ENCODE measurements at regions not wholly inside any gene's neighbourhood (a gene's known extent, or its start where the extent isn't known, plus 50 kb on each side); places are given as distances from the start of the nearest gene placed in this dataset.

DNA sequence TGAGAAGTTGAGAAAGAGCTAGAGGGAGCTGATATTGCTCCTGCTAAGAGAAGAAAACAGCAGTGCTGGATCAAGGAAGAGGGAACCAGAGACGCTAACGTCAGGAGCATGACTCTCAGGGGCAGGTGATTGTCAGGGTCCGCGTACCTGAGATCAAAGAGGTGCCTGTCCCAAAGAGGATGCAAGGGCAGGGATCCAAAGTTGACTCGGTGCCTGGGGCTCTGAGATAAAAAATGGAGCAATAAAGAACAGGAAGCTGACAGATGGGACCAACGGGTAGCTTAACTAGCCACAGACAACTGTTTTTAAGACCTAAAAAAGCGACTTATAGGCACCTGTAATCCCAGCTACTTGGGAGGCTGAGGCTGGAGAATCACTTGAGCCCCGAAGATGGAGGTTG, 517.8 kb downstream of the IRX1 start:
- no peak for DNase-seq (ENCODE audit: low read depth in 3 of 3)

DNA sequence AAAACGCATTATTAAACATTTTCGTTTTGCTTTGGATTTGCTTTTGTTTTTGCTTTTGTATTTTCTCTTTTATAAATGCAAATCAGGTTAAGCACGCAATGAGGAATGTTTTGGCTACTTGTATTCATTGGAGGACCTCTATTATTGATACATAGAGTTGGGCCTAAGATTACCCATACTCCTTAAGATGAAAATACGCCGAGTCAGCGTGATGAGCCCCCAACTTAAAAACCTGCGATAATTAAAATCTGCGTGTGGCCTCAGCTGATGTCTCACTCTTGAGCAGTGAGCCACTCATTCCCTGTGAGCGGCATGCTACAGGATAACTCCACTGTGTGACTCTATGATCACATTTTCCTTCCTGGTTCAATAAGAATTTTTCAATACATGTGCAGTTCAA, 518.3 kb downstream of the IRX1 start:
- no peak for DNase-seq (ENCODE audit: low read depth in 3 of 3)

DNA sequence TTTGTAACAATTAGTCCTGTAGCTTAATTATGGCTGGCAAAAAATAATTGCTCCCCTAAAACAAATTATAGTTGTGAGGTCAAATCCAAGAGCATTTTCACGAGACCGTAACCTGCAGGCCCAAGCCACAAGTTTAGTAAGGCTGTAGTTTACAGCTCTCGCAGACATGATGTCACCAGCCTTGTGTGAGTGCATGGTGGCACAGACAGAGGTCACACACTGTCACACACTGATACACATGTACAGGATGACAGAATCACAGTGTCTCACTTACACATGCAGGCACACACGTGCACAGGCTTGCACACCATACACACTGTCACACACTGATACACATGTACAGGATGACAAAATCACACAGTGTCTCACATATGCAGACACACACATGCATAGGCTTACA, 518.8 kb downstream of the IRX1 start:
- no peak for DNase-seq (ENCODE audit: low read depth in 3 of 3)

DNA sequence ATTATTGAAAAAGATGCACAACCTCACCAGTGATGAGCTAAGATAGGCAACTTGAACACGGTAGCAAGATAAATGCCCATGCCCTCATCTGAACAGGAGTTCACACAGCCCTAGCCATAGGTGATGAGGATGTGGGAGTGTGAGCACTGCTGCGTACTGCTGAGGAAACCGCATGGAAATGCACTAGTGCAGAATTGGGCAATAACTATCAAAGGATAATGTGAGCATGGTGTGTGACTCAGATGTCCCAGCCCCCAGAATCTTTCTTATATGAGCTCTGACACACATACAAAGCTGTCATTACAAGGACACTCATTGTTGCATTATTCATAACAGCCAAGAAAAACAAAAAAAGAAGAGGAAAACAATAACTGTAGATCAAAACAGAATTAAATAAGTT, 521.2 kb downstream of the IRX1 start:
- DNase-seq (ENCODE audit: low read depth in 3 of 3), result no peak

DNA sequence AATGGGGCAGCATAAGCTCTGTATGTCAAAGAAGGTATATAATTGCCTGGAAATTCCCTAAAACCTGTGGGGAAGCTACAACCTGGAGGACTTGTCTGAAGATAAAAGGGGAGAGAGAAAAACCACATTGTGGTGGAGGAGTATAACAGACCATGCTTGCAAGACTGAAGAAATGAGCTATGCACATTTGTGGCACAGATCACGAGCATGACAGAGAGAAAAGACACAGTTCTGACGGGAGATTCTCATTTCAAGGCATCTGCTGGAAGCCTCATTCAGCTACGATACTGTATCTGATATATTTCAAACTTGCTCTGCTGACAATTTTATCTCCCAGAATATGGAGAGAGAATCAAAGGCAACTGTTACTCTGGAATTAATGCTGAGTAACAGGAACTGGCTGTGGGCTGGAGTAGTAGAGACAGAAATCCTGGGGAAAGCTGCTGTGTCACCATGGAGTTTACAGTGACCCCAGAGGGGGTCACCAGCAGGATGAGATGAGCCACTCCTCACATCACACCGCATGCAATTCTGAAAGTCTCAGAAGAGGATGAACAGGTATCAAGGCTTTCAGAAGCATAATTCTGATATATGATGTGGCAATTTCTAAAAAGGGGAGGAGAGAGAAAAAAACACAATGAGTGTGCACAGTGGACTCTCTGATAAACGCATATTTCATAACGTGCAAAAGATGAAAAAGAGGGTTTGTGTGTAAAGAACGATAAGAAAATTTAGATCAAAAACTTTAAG, 528.8 kb downstream of the IRX1 start:
- no peak for DNase-seq (ENCODE audit: low read depth in 3 of 3)

DNA sequence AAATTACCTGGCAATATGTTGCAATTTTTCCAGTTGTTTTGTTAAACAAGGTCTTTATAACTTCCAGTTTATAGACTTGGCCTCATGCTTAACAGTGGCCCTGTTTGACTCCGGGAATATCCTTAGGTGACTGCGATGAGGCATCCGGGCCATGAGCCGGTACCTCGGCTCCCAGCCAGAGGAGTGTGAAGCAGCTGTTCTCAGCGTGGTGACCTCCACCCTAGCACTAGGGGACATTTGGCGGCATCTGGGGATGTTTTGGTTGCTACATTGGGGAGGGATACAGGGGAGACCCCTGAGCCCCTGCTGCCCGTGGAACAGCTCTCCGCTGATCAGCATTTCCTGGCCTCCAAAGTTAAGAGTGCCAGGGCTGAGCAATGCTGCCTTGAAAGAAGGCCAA, 533.4 kb downstream of the IRX1 start:
- DNase-seq (ENCODE audit: low read depth in 3 of 3), result no peak

DNA sequence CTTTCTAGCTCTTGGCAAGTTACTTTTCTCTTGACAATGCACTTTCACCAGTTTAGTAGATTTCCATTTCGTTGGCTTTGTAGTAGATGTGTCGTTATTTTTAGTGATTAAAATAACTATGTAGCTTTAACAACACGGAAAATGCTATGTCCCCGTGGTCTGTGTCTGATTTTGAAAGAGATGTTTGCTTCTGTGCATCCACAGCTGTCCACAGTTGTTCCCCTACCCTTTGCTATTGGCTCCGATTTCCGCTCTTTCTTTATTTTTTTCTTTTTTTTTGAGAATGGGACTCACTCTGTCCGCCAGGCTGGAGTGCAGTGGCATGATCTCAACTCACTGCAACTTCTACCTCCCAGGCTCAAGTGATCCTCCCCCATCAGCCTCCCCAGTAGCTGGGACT, 533.9 kb downstream of the IRX1 start:
- DNase-seq (ENCODE audit: low read depth in 3 of 3), result no peak

DNA sequence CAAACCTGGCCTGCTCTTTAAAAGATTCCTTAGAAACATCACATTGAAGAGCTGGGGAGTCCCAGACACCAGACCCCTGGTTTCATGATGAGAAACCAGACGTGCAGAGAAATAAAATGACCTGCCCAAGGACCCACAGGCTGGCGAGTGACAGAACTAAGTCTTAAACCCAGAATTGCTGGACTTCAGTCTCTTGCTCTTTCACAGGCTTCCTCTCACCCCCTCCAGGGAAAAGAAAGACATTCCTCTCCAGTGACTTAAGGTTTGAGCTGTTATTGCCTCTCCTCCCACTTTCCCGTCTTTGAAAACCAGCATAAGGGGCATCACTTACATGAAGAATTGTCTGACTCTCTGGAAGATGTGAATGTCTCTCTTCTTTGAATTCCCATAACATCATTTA, 535.2 kb downstream of the IRX1 start:
- no peak for DNase-seq (ENCODE audit: low read depth in 3 of 3)

DNA sequence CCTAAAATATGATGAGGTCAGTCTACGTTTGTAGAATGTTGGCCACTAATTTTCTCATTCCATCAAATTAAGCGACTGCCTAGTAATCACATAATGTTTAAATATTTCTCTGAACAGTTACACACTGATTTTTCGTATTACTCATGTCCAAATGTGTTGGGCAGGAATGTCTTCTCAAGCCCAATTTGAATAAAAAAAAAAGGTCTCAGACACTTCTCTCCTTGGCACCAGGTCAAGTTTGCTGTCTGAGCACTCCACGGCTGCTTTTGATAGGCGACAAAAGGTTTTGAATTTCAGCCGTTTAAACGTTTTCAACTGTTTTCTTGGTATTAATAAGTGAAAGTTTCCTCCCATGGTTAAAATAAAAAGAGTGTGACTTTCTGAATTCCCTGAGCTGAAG, 542.1 kb downstream of the IRX1 start:
- DNase-seq (ENCODE audit: low read depth in 3 of 3), result no peak

DNA sequence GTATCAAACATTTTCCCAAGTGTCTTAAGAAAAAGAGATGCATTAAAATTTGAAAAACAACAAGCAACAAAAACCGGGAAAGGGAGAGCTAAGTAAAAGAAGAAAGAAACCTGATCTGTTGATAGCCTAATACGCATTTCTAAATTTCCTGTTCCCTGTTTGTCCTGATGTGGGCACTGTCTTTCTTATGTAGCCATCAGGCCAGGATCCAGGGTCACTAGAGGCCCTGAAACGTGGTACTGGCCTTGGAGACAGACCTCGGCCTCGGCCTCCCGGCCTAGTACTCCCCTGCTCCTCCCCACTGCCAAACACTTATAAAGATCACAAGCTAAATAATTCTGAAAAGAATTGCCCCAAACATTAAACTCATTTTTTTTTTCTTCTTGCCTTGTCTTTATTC, 547.2 kb downstream of the IRX1 start:
- no peak for DNase-seq (ENCODE audit: low read depth in 3 of 3)

DNA sequence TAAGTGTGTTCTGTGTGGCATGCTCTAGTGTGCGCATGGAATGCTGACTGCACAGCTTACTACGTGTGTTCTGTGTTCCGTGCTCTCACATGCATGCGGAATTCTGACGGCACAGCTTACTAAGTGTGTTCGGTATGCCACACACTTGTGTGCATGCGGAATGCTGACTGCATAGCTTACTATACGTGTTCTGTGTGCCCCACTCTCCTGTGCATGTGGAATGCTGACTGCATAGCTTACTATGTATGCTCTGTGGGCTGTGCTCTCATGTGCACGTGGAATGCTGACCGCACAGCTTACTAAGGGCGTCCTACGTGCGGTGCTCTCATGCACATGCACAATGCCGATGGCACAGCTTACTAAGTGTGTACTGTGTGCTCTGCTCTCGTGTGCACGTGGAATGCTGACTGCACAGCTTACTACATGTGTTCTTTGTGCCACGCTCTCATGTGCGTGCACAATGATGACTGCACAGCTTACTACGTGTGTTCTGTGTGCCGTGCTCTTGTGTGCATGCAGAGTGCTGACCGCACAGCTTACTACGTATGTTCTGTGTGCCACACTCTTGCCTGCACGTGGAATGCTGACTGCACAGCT, 548.9 kb downstream of the IRX1 start:
- DNase-seq (ENCODE audit: low read depth in 3 of 3), result no peak

DNA sequence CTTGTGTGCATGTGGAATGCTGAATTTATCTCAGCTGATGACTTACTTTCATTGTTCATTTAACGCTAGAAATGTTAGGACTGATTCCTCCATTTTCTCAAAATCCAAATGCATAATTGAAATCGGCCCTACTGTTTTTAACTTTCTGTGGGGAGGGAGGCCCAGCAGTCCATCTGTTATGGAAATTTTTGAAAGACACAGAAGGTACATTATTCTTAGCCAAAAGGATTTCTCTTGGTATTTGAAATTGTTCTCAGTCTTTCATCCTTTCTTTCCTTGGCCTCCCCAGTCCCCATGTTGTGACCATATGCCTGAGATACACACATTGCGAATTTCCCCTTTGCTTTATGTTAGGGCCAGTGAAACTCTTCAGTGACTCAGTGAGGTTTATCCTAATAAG, 549.9 kb downstream of the IRX1 start:
- DNase-seq (ENCODE audit: low read depth in 3 of 3), result no peak

DNA sequence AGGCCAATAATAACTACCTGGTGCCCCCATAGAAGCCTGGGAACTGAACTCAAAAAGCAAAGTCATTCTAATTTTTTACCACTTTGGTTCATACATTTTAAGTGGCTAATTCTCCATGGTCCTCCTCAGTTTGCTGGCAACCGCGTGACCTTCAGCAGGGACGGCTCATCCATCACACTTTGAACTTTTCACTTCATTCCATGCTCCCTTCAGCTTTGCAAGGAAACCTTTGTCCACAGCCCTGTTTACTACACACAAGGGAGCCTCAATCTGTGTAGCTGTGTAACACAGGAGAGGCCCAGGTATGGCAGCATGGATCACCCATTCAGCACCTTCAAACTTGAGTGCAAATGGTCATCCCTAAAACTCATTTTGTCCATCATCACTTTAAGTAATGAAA, 552.4 kb downstream of the IRX1 start:
- no peak for DNase-seq (ENCODE audit: low read depth in 3 of 3)

DNA sequence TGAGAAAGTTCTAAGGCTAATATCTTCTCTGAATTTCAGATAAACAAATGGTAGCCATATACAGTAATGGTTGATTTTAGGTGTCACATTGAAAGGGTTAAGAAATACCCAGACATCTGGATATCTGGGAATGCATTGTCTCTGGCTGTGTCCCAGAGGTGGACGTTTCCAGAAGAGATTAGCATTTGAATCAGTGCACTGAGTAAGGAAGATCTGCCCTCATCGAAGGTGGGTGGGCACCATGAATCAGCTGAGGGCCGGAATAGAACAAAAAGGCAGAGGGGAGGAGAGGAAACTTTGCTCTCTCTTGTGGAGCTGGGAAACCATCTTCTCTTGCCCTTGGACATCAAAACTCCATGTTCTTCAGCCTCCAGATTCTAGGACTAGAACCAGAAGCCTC, 554.4 kb downstream of the IRX1 start:
- no peak for DNase-seq (ENCODE audit: low read depth in 3 of 3)

DNA sequence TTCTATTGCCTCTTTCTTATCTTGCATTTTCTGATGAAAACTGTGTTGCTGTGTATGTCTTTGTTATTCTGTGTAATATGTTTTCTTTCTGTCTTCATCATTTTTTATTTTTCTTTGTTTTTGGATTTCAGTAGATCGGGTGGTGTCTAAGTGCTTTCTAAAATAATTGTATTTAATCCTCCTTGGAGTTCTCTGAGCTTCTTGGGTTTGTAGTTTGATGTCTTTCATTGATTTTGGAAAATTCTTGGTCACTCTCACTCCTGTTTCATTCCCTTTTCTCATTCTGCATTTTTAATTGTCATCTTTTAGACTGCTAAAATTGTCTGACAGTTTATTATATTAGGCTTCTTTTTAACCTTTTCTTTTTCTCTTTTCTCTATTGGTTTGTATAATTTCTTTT, 560.5 kb downstream of the IRX1 start:
- no peak for DNase-seq (ENCODE audit: low read depth in 3 of 3)

DNA sequence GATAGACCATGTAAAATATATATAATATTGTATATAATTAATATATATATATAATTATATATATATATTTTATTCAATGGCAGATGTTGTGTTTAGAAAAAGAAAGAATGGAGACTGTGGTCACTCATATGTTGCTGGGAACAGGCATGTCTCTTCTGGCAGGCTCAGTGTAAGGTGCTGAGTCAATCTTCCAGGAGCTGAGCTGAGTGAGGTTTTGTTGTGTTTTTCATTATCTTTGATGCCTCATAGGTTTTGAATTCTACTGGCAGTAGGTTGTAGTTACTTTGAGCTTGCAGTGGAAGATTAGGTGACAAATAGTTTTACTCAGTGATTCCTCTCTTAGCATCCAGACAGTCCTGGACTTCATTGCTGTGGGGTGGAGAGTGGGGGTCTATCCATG, 561.3 kb downstream of the IRX1 start:
- DNase-seq (ENCODE audit: low read depth in 3 of 3), result no peak

DNA sequence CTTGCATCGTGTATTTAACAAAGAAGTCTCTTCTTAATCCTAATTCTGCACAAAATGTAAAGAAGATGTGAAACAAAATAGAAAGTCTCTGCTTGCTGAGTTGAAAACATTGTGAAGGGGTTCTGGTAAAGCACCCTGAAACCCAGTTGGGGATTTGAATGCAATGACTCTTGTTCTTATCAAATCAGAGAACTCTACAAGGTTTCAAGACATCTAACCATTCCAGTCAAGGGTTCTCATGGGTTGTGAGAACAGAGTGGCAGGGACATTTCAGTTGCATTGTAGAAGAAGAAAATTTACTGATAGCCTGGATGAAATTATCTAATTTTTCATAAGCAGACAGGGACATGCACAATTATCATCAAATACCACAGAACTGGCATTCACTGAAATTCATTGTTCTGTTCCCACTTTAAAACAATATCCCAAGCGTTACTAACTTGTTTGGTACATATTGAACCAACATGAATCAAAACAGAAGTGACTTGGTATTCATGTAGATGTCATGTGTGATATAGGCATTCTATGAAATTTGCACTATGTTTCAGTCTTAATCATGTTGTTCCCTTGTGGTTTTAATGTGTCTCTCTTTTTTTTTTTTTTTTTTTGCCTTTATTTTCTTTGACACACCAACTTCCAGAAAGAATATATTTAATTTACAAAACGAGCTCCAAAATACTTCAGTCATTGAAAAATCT, 563.3 kb downstream of the IRX1 start:
- no peak for DNase-seq (ENCODE audit: low read depth in 3 of 3)

DNA sequence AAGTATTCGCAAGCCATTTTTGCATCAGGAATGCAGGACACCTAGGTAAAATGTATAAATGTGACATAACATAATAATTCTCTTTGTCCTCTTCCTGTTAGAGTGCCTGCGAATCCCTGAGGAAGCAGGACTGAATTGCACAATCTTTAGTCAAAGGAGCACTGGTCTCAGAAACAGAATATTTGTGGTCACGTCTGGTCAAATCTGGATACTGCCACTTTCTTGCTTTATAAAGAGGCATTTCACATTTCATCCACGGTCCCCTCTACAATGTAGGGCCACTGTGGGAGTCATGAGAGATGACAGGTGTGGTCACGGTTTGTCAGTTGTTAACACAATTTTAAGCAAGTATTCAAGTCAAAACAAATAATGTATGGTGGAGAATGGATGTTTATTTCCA, 564.0 kb downstream of the IRX1 start:
- DNase-seq (ENCODE audit: low read depth in 3 of 3), result no peak

DNA sequence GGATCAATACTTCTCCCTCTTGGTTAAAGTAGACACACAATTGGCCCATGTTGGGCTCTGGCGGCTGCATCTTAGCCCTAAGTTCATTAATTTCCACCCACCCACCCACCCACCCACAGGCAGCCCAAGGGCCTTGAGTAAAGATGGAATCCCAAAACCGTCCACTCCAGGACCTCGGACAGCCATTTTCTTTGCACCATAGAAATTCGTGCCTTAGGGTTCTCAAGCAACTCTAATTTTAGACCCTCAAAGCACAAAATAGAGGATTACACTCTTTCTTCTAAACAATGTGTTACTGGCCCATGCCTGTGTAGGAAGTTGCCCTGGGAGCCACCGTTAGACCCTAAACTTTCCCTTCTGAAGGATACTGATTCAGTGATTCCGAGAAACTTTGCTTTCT, 568.5 kb downstream of the IRX1 start:
- no peak for DNase-seq (ENCODE audit: low read depth in 3 of 3)

DNA sequence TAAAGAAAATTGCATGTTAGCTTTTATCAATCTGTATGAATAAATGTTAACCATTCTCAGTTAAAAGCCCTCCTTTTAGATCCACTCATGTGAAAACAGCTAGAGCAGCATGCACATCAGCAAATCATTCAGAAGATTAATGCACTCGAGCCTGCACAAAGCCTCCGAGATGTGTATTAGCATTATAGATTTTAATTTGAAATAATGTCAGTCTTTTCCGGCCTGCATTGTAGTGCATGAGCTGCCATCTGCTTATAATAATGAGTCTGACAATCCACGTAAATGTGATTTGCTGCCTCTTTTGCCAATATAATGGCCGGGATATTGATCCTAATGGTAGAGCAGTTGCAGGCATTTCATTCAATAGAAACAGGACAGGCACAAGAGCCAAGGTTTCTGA, 585.1 kb downstream of the IRX1 start:
- DNase-seq (ENCODE audit: low read depth in 3 of 3), result no peak

DNA sequence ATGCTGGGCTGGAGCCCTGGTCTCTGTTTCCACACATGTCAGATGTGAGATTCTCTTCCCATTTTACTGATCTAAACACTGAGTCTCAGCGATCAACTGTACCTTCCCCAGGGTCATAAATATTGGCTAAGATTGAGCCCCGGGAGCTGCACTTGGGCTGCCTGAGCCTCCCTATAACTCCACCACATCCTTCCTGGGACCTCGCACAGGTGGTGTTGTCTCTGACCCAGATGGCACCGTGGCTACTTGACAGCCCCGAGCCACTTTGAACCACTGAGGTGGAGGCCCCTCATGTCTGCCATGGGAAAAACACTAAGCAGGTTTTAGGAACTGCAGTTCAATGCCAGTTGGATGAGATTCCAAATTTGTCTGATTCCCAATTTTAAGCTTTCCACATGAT, 586.5 kb downstream of the IRX1 start:
- no peak for DNase-seq (ENCODE audit: low read depth in 3 of 3)

DNA sequence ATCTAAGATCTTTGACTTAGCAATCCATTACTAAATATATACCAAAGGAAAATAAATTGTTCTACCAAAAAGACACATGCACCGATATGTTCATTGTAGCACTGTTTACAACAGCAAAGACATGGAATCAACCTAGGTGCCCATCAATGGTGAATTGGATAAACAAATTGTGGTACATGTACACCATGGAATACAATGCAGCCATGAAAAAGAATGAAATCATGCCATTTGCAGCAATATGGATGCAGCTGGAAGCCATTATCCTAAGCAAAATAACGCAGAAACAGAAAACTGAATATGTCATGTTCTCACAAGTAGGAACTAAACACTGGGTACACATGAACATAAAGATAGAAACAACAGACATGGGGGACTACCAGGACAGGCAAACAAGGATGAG, 589.5 kb downstream of the IRX1 start:
- DNase-seq (ENCODE audit: low read depth in 3 of 3), result no peak

DNA sequence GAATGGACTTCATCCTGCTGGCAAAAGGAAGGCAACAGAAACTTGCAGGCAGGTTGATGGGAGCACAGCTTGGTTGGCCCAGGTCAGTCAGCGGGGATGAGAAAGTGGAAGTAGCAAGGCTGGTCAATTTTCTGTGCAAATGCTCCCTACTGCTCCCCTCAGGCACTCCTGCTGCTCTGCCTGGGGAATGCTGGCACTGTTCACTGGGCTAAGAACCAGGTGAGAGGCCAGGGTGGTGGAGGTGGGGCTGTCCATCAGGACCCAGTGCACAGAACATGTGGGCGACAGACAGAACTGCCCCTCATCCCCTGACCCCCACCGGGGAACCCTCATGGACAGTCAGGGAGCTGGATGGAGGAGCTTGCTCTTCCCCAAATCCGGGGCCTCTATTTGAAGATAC, 593.1 kb downstream of the IRX1 start:
- no peak for DNase-seq (ENCODE audit: low read depth in 3 of 3)
